Activated T-cell treated with anti-CD3 and anti-CD28 coated beads for 48 hours (primary cell): ENCODE measurements at regions not wholly inside any gene's neighbourhood (a gene's known extent, or its start where the extent isn't known, plus 50 kb on each side); places are given as distances from the start of the nearest gene placed in this dataset.

Experiments used
- DNase-seq: peaks from one replicate; pipeline ENCODE4 v3.0.0-alpha.2; 2020; ENCODE audit warnings: low read depth

- no peak for DNase-seq
These were observed 228.6 kb downstream of the TTLL7 start for GRCh38 chr1:83770319-83770661.

- no peak for DNase-seq
These were observed 229.2 kb downstream of the TTLL7 start for GRCh38 chr1:83769594-83770318.

- no peak for DNase-seq
These were observed 229.9 kb downstream of the TTLL7 start for GRCh38 chr1:83769072-83769471.

- DNase-seq, result no peak
These were observed 232.7 kb downstream of the TTLL7 start for GRCh38 chr1:83766241-83766691.

GRCh38 chr1:83765125-83765524 is 233.8 kb downstream of the TTLL7 start:
- DNase-seq, result no peak

GRCh38 chr1:83764209-83764608 is 234.7 kb downstream of the TTLL7 start:
- no peak for DNase-seq

- no peak for DNase-seq
These were observed 235.4 kb downstream of the TTLL7 start for GRCh38 chr1:83763361-83764095.

GRCh38 chr1:83762416-83762815 is 236.5 kb downstream of the TTLL7 start:
- no peak for DNase-seq

- DNase-seq, result no peak
These were observed 236.9 kb downstream of the TTLL7 start for GRCh38 chr1:83762039-83762365.

- DNase-seq, result no peak
These were observed 237.5 kb downstream of the TTLL7 start for GRCh38 chr1:83761167-83762038.

GRCh38 chr1:83760226-83761021 is 238.5 kb downstream of the TTLL7 start:
- no peak for DNase-seq

- no peak for DNase-seq
These were observed 241.8 kb downstream of the TTLL7 start for GRCh38 chr1:83756984-83757717.

- DNase-seq, result no peak
These were observed 247.3 kb downstream of the TTLL7 start for GRCh38 chr1:83751602-83752001.

GRCh38 chr1:83750201-83750600 is 248.7 kb downstream of the TTLL7 start:
- no peak for DNase-seq

GRCh38 chr1:83747853-83748482 is 251.0 kb downstream of the TTLL7 start:
- DNase-seq, result no peak

GRCh38 chr1:83746234-83746633 is 252.7 kb downstream of the TTLL7 start:
- no peak for DNase-seq

GRCh38 chr1:83742446-83742845 is 256.5 kb downstream of the TTLL7 start:
- no peak for DNase-seq

GRCh38 chr1:83741770-83742169 is 257.2 kb downstream of the TTLL7 start:
- DNase-seq, result no peak

- no peak for DNase-seq
These were observed 257.6 kb downstream of the TTLL7 start for GRCh38 chr1:83741348-83741747.

- DNase-seq, result no peak
These were observed 263.4 kb downstream of the TTLL7 start for GRCh38 chr1:83735526-83735925.

GRCh38 chr1:83734420-83734819 is 264.5 kb downstream of the TTLL7 start:
- DNase-seq, result no peak
